H1 (cell line): ENCODE measurements at regions not wholly inside any gene's neighbourhood (a gene's known extent, or its start where the extent isn't known, plus 50 kb on each side); places are given as distances from the start of the nearest gene placed in this dataset.

Experiments used
- CTCF ChIA-PET: fragments of 300-600 bp; sonication (Branson Sonifier 250); formaldehyde crosslinking; loops from one replicate; lab custom pipeline; 2021; ENCODE audit not compliant: partially characterized antibody; lab: Charles Lee
- POLR2A ChIA-PET: fragments of 300-600 bp; sonication (Branson Sonifier 250); formaldehyde crosslinking; loops from one replicate; lab custom pipeline; 2021; ENCODE audit warnings: inconsistent platforms; ENCODE audit not compliant: partially characterized antibody; lab: Charles Lee
- DNase-seq, 2 experiments: peaks; one replicate each; pipeline versions ENCODE4 v3.0.0 to v3.0.0-alpha.2; 2010 to 2022; ENCODE audit warnings: low spot score in 2 of 2, low read depth in 1 of 2, mixed read lengths in 1 of 2
- FAIRE-seq: peaks from 2 replicates; lab custom pipeline; 2011; peaks lifted over from hg19 to GRCh38; lab: Jason Lieb, UNC
- H2AFZ ChIP-seq: 2 replicates; pipeline ENCODE4 v1.8.1; 2012; ENCODE audit warnings: low read length, inconsistent platforms
- H2AK5ac ChIP-seq: 2 replicates; pipeline ENCODE4 v1.6.1; 2013; ENCODE audit warnings: low read depth, low read length
- H2BK120ac ChIP-seq: replicated peaks from 2 replicates; pipeline ENCODE3; 2013; ENCODE audit warnings: low read depth, low read length, inconsistent platforms
- H2BK12ac ChIP-seq: 2 replicates; pipeline ENCODE4 v1.6.1; 2013; ENCODE audit warnings: low read depth, low read length
- H2BK15ac ChIP-seq: 2 replicates; pipeline ENCODE4 v1.6.1; 2013; ENCODE audit warnings: low read length
- H2BK20ac ChIP-seq: 2 replicates; pipeline ENCODE4 v1.6.1; 2013; ENCODE audit warnings: low read length
- H2BK5ac ChIP-seq: 2 replicates; pipeline ENCODE4 v1.6.1; 2013; ENCODE audit warnings: low read depth, low read length
- H3K14ac ChIP-seq: 2 replicates; pipeline ENCODE4 v1.6.1; 2013; ENCODE audit warnings: inconsistent platforms; ENCODE audit not compliant: insufficient read length
- H3K18ac ChIP-seq: 2 replicates; pipeline ENCODE4 v1.6.1; 2013; ENCODE audit warnings: low read length; ENCODE audit errors: extremely low read depth
- H3K23ac ChIP-seq: 2 replicates; pipeline ENCODE4 v1.6.1; 2013; ENCODE audit warnings: inconsistent platforms; ENCODE audit not compliant: insufficient read length
- H3K23me2 ChIP-seq: 2 replicates; pipeline ENCODE4 v1.6.1; 2013; ENCODE audit warnings: low read depth, low read length
- H3K27ac ChIP-seq: 2 replicates; pipeline ENCODE4 v1.6.1; 2011; ENCODE audit warnings: low read depth, low read length, inconsistent platforms
- H3K27me3 ChIP-seq, 4 experiments: replicated peaks in 1 of 4; 1 replicate in 1 of 4; 2 replicates in 3 of 4; pipeline versions ENCODE4 v1.6.1 to v1.8.1; 2011 to 2013; ENCODE audit warnings: low read length in 3 of 4, mild to moderate bottlenecking in 3 of 4, inconsistent platforms in 2 of 4, mixed read lengths in 2 of 4, moderate library complexity in 1 of 4; ENCODE audit not compliant: control insufficient read depth in 3 of 4, insufficient read depth in 3 of 4; ENCODE audit errors: extremely low read depth in 1 of 4
- H3K36me3 ChIP-seq, 4 experiments: 2 replicates each; pipeline versions ENCODE4 v1.6.1 to v1.8.1; 2011 to 2013; ENCODE audit warnings: mild to moderate bottlenecking in 4 of 4, low read length in 3 of 4, moderate library complexity in 2 of 4, control low read depth in 1 of 4, inconsistent platforms in 1 of 4; ENCODE audit not compliant: insufficient read depth in 4 of 4, control insufficient read depth in 2 of 4
- H3K4ac ChIP-seq: replicated peaks from 2 replicates; pipeline ENCODE3; 2013; ENCODE audit warnings: low read length, low read depth, mixed read lengths, inconsistent platforms; ENCODE audit not compliant: insufficient read length
- H3K4me1 ChIP-seq, 4 experiments: replicated peaks in 1 of 4; 1 replicate in 1 of 4; 2 replicates in 3 of 4; pipeline versions ENCODE4 v1.6.1 to v1.8.1; 2011 to 2013; ENCODE audit warnings: low read length in 3 of 4, inconsistent platforms in 2 of 4, mixed read lengths in 1 of 4; ENCODE audit not compliant: insufficient read depth in 4 of 4, control insufficient read depth in 3 of 4
- H3K4me2 ChIP-seq, 2 experiments: 2 replicates each; pipeline versions ENCODE4 v1.6.1 to v1.8.1; 2011 to 2013; ENCODE audit warnings: low read depth in 2 of 2, low read length in 2 of 2, control low read depth in 1 of 2, inconsistent platforms in 1 of 2, mild to moderate bottlenecking in 1 of 2; ENCODE audit not compliant: insufficient read depth in 1 of 2
- H3K4me3 ChIP-seq, 4 experiments: fragments of 200-600, 300-600 bp in 1 of 4; sonication (generic), shearing (Covaris generic), sonication (Bioruptor Twin) in 1 of 4; 2 replicates each; pipeline versions ENCODE4 v1.5.1 to v1.8.1; 2011 to 2016; ENCODE audit warnings: low read length in 4 of 4, low read depth in 3 of 4, control low read depth in 2 of 4, inconsistent platforms in 2 of 4, mild to moderate bottlenecking in 2 of 4, mixed read lengths in 1 of 4, moderate library complexity in 1 of 4; ENCODE audit not compliant: insufficient read depth in 2 of 4; ENCODE audit errors: extremely low read depth in 1 of 4
- H3K56ac ChIP-seq: replicated peaks from 2 replicates; pipeline ENCODE3; 2013; ENCODE audit warnings: low read depth, mild to moderate bottlenecking, mixed read lengths, low read length, inconsistent platforms; ENCODE audit not compliant: insufficient read length
- H3K79me1 ChIP-seq: 2 replicates; pipeline ENCODE4 v1.6.1; 2013; ENCODE audit warnings: low read depth, low read length, control low read depth
- H3K79me2 ChIP-seq, 2 experiments: 2 replicates each; pipeline versions ENCODE4 v1.6.1 to v1.8.1; 2012 to 2013; ENCODE audit warnings: low read length in 2 of 2, mild to moderate bottlenecking in 2 of 2, inconsistent platforms in 1 of 2; ENCODE audit not compliant: insufficient read depth in 2 of 2, control insufficient read depth in 1 of 2
- H3K9ac ChIP-seq, 4 experiments: replicated peaks in 1 of 4; 1 replicate in 1 of 4; 2 replicates in 3 of 4; pipeline versions ENCODE4 v1.6.1 to v1.8.1; 2011 to 2013; ENCODE audit warnings: low read depth in 3 of 4, low read length in 3 of 4, control low read depth in 2 of 4, mild to moderate bottlenecking in 2 of 4, moderate library complexity in 2 of 4, inconsistent platforms in 1 of 4; ENCODE audit errors: extremely low read depth in 1 of 4
- H3K9me3 ChIP-seq, 2 experiments: 2 replicates each; pipeline versions ENCODE4 v1.6.1 to v1.8.1; 2012 to 2013; ENCODE audit warnings: mild to moderate bottlenecking in 2 of 2, moderate library complexity in 2 of 2, control low read depth in 1 of 2, inconsistent platforms in 1 of 2, low read depth in 1 of 2, low read length in 1 of 2, mixed read lengths in 1 of 2; ENCODE audit not compliant: insufficient read depth in 2 of 2
- H4K20me1 ChIP-seq, 2 experiments: replicated peaks in 1 of 2; 2 replicates each; pipeline versions ENCODE3 to v1.8.1; 2011 to 2013; ENCODE audit warnings: inconsistent platforms in 2 of 2, low read length in 2 of 2, mild to moderate bottlenecking in 1 of 2; ENCODE audit not compliant: insufficient read depth in 2 of 2, control insufficient read depth in 1 of 2
- H4K5ac ChIP-seq: 2 replicates; pipeline ENCODE4 v1.6.1; 2013; ENCODE audit warnings: low read length, low read depth, mixed read lengths, inconsistent platforms; ENCODE audit not compliant: insufficient read length
- H4K8ac ChIP-seq: 2 replicates; pipeline ENCODE4 v1.8.0; 2013; ENCODE audit warnings: mild to moderate bottlenecking, moderate library complexity, low read length, inconsistent platforms; ENCODE audit not compliant: insufficient read depth; ENCODE audit errors: extremely low read depth
- H4K91ac ChIP-seq: replicated peaks from 2 replicates; pipeline ENCODE3; 2013; ENCODE audit warnings: low read length, mixed read lengths, inconsistent platforms; ENCODE audit not compliant: insufficient read length
- EZH2 ChIP-seq: fragments of 200-600 bp; sonication (generic); IDR thresholded peaks from 2 replicates; pipeline ENCODE4 v1.7.1; 2012; ENCODE audit warnings: low read depth, mild to moderate bottlenecking, moderate library complexity, low read length, inconsistent platforms; ENCODE audit not compliant: severe bottlenecking
- HDAC2 ChIP-seq, 2 experiments: fragments of 300-600 bp in 1 of 2; sonication (generic) in 1 of 2; IDR thresholded peaks; 2 replicates each; pipeline ENCODE4 v1.6.1; 2011 to 2012; ENCODE audit warnings: low read depth in 2 of 2, low read length in 2 of 2, mild to moderate bottlenecking in 2 of 2, moderate library complexity in 2 of 2, borderline replicate concordance in 1 of 2, inconsistent platforms in 1 of 2
- HDAC6 ChIP-seq: IDR thresholded peaks from one replicate; pipeline ENCODE4 v1.7.1; 2012; ENCODE audit warnings: low read depth, mild to moderate bottlenecking, inconsistent platforms, low read length, moderate library complexity
- KDM1A ChIP-seq: fragments of 200-600, 300-600 bp; sonication (generic); IDR thresholded peaks from 2 replicates; pipeline ENCODE4 v1.7.1; 2016; ENCODE audit warnings: mild to moderate bottlenecking, low read length, borderline replicate concordance
- NANOG ChIP-seq: IDR thresholded peaks from 2 replicates; pipeline ENCODE4 v1.6.1; 2011; ENCODE audit warnings: low read length, low read depth, mild to moderate bottlenecking, inconsistent platforms; ENCODE audit not compliant: insufficient read depth, poor library complexity, severe bottlenecking
- POLR2A ChIP-seq, 2 experiments: IDR thresholded peaks; 1 replicate in 1 of 2; 2 replicates in 1 of 2; pipeline ENCODE4 v1.6.1; 2011; ENCODE audit warnings: low read depth in 2 of 2, low read length in 2 of 2, mild to moderate bottlenecking in 2 of 2; ENCODE audit errors: control extremely low read depth in 1 of 2
- SAP30 ChIP-seq: fragments of 300-600 bp; sonication (generic); IDR thresholded peaks from 2 replicates; pipeline ENCODE4 v1.7.1; 2012; ENCODE audit warnings: low read length, moderate library complexity, mild to moderate bottlenecking, inconsistent platforms; ENCODE audit not compliant: insufficient read depth, insufficient replicate concordance
- SP1 ChIP-seq: IDR thresholded peaks from 2 replicates; pipeline ENCODE4 v1.6.1; 2011; ENCODE audit warnings: low read depth, low read length
- SRF ChIP-seq: IDR thresholded peaks from 2 replicates; pipeline ENCODE4 v1.6.1; 2011; ENCODE audit warnings: mild to moderate bottlenecking, low read depth, low read length, moderate library complexity
- WGBS, 2 experiments: shearing (Covaris generic) in 1 of 2; methylation state at CpG; one replicate each; pipeline versions ENCODE4 v1.1.6 to v1.1.7; 2013 to 2015; ENCODE audit warnings: low lambda C conversion rate in 2 of 2, mixed read lengths in 2 of 2, inconsistent platforms in 1 of 2, low coverage in 1 of 2, missing lambda C conversion rate in 1 of 2; ENCODE audit not compliant: insufficient replicate concordance in 2 of 2, insufficient coverage in 1 of 2, insufficient read length in 1 of 2; ENCODE audit errors: extremely low coverage in 1 of 2, missing lambda C conversion rate in 1 of 2; 5-methylcytosine and 5-hydroxymethylcytosine counted together

GRCh38 chr3:16076564-16076963 is 97.9 kb upstream of the GALNT15 start:
- Histone ChIP-seq H3K14ac (no peak overlapping the region), H2BK120ac (no peak overlapping the region), H3K23ac (no peak overlapping the region), H3K56ac (no peak overlapping the region), H2BK15ac (no peak overlapping the region), H4K5ac (no peak overlapping the region), H2BK5ac (no peak overlapping the region), H3K4me2 (no peak overlapping the region), H3K36me3 (no peaks in the 10 kb centered on the region), H3K27ac (no peak overlapping the region), H4K91ac (no peak overlapping the region), H3K27me3 (no peaks in the 10 kb centered on the region; a peak in 1 of 7 replicates), H3K4me3 (no peak overlapping the region), H2AK5ac (no peak overlapping the region), H2BK20ac (no peak overlapping the region), H3K79me2 (no peaks in the 10 kb centered on the region), H4K20me1 (no peaks in the 10 kb centered on the region), H3K23me2 (no peaks in the 10 kb centered on the region), H4K8ac (no peak overlapping the region), H2BK12ac (no peak overlapping the region), H3K79me1 (no peaks in the 10 kb centered on the region), H3K9me3 (peaks cover 15 to 16% of the 10 kb centered on the region in 2 experiments), H3K4me1 (no peaks in the 10 kb centered on the region), H3K9ac (no peak overlapping the region), H3K4ac (no peak overlapping the region), H3K18ac (no peak overlapping the region), H2AFZ (no peak overlapping the region)
- FAIRE-seq (no peak), DNase-seq (no peak)
- CTCF ChIA-PET: interaction anchor here (0.6 to 1.2 kb wide), 3 partner anchors 26 to 74 kb away, joined by 3 read pairs; no protein-coding TSS in a partner anchor
- TF ChIP-seq POLR2A (IDR thresholded peaks at IDR 0.05; ENCODE audit: control extremely low read depth in 1 of 2, low read depth in 2 of 2, low read length in 2 of 2) (no peak), KDM1A (no peak), HDAC6 (no peak), NANOG (no peak), HDAC2 (IDR thresholded peaks at IDR 0.05; ENCODE audit: borderline replicate concordance in 1 of 2, low read depth in 2 of 2, low read length in 2 of 2) (no peak), SP1 (no peak), SRF (no peak), EZH2 (no peak), SAP30 (no peak)
- POLR2A ChIA-PET: interaction anchor here (0.6 kb wide), 1 partner anchor 989 kb away, joined by 3 read pairs; no protein-coding TSS in a partner anchor
- 48% methylated on average over 2 of the region's 2 CpGs; no CpG with 5 or more reads in 1 of the 2 experiments for WGBS, 2 experiments
